Fibroblast of gingiva (primary cell): ENCODE measurements at regions not wholly inside any gene's neighbourhood (a gene's known extent, or its start where the extent isn't known, plus 50 kb on each side); places are given as distances from the start of the nearest gene placed in this dataset.

Experiments used
- DNase-seq: peaks from one replicate; pipeline ENCODE4 v3.0.0-alpha.2; 2011; ENCODE audit warnings: low read depth

DNA sequence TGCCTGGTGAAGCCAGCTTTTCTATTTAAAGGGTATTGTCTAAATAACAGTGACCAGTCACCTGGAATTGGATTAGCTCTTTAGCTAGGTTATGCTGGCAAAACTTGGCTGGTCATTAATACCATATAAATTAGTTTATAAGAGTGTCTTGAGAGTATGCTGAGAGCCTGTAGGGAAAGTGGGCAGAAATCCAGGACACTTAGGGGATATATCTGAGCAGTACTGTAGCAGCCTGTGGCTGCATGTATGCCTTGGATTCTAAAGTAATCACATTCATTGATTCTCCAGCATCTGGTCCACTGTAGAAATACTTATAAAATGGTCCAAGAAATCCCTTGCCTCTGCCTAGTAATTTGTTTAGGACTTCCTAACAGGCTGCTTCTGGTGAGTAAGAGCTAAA is 288.9 kb upstream of the DMAC1 start:
- DNase-seq, result no peak

DNA sequence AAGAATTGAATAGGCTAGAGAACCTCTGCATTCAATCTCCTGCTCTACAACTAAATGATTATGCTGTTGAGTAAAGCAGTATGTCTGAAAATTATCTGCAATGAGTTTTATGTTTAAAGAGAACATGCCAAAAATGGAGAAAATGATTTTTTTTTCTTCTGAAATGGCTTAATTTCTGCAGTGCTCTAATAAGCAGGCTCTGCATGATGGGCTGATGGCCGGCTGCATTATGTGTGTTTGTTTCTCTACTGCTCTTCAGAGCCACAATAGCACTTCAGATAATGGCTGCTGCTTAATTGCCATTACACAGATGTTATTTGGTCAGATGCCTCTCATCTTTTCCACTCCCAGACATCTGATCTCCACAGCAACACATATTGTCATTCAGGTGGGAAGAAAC is 286.4 kb upstream of the DMAC1 start:
- DNase-seq, result no peak

DNA sequence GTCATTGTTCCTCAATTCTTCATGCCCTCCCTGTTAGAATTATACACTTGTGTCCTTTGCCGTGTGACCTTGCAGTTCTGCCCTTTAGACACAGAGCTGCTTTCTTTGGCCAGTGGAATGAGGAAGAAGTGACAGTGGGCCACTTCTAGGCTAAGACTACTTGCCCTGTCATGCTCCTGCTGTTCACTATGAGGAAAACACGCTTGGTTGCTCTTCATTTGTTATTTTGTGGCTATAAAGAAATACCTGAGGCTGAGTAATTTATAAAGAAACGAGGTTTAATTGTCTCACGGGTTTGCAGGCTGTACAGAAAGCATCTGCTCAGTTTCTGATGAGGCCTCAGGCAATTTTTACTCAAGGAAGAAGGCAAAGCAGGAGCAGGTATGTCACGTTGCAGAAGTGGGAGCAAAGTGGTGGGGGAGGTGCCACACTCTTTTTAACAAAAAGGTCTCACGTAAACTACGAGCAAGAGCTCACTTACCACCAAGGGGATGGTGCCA is 279.1 kb upstream of the DMAC1 start:
- DNase-seq, result no peak

DNA sequence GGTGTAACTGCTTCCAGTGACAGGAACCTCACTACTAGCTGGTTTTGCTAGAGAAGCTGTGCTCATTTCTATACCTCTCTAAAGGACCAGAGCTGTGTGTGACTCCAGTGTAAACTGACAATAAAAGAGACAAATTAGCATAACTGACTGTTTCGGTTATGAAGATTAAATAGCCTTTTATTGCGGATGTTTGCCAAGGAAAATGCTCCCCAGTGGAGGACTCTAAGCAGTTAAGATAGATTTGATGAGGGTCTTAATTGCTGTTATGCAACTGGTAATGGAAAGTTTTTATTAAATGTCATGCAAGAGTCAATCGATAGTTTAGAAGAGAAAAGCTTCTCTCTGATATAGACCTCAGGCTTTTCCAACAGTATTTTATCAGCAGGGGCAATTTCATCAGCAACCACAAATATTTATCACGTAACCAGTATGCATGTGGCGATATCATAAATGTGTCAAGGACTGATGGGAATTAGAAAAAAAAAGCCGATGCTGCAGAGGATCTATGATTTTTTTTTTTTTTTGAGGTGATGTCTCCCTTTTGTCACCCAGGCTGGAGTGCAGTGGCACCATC is 275.2 kb upstream of the DMAC1 start:
- DNase-seq, result no peak

DNA sequence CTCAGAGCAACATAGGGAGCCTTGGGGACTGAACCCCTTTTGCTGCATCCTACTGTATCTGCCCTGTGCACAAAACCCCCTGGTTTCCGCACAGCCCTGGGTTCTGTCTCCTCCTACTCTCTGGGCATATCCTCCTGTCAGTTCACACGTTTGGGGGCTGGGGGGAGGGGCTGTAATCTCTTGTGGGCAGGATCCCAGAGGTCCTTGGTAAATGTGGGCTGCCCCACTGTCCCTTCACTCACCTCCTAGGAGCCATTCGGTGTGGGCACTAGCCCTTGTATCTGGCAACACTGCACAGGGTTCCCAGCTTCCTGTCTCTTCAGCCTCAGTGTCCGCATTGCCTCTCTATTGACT is 271.8 kb upstream of the DMAC1 start:
- DNase-seq, result no peak

DNA sequence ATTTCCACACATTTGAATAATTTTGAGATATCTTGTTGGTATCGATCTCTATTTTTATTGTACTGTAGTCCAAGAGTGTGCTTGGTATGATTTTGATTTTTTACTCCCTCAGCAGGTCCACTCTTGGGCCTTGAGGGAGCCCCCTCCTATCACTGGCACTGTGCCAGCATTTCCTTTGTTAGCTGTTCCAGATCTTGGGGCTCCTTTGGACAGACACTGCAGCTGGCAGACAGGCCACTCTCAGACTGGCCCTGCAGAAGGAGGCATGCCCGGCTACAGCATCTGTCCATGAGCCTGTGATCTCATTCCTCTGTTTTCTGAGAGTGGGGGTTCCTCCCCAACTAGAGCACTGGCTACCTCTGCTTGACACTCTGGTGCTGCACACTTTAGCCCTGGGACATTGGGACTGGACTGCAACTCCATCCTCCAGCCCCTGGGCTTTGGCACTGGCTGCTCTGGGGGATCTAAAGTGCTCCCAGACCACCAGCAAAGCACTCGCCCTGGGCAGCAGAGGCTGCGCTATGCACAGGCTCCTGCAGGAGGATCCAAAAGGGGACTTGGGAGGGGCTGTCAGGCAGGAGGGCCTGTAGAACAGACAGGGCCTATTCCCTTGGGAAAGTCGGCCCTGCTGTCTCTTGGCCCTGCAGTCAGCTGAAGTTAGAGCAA is 271.3 kb upstream of the DMAC1 start:
- no peak for DNase-seq

DNA sequence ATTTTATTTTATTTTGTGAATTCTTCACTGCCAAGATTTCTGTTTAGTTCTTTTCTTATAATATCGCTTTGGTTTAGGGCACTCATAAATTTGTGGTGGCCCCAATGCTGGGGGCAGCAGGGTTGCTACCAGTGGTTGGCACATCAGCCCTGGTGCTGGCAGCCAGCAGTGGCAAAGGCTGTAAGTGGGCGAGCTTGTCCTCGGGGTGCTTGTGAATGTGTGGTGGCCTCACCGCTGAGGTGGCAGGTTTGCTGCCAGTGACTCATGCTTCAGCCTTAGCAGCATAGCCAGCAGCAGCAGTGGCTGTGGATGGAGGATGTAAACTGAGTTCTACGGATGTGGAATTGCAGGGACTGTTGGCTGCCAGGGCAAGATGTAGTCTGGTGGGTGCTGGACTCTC is 262.9 kb upstream of the DMAC1 start:
- DNase-seq, result no peak

DNA sequence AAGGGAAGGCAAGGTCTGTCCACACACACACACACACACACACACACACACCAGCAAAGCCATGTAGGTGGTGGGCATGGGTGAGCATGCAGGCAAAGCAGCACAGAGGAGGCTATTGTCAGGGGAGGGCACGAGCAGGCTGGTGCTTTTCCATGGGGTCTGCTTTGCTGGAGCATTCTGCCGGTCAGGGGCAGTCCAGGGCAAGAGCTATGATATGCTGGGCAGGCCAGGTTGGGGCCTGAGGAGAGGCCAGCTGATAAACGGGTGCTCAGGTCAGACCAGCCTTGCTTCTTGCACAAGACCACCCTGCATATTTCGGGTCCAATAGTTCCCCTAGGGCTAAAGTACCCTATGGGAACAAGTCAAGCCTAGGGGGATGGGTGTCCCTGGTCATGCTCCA is 253.9 kb upstream of the DMAC1 start:
- DNase-seq, result no peak

DNA sequence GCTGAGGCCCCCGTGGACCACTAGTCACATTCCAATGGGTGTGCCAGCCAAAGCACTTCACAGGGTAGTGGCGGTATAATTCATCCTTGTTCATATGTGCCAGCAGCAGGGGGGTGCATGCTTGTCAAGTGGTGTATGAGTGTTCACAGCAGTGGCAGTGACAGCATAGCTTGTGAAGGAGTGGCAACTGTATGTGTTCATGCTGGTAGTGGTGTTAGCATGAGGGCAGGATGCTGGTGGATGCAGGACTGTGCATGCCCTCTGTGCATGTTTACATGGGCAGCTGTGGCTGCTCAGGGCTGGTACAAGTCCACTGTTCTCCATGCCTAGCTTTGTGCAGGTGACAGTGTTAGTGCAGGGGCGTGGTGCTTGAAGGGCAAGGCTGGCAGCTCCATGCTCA is 253.4 kb upstream of the DMAC1 start:
- DNase-seq, result no peak

DNA sequence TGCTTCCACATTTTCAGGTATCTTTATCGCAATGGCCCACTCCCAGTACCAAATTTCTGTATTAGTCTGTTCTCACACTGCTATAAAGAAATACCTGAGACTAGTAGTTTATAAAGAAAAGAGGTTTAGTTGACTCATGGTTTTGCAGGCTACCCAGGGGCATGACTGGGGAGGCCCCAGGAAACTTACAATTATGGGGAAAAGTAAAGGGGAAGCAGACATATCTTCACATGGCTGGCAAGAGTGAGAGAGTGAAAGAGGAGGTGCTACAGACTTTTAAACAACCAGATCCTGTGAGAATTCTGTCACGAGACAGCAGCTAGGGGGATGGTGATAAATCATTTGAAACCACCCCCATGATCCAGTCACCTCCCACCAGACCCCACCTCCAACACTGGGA is 238.2 kb upstream of the DMAC1 start:
- no peak for DNase-seq

DNA sequence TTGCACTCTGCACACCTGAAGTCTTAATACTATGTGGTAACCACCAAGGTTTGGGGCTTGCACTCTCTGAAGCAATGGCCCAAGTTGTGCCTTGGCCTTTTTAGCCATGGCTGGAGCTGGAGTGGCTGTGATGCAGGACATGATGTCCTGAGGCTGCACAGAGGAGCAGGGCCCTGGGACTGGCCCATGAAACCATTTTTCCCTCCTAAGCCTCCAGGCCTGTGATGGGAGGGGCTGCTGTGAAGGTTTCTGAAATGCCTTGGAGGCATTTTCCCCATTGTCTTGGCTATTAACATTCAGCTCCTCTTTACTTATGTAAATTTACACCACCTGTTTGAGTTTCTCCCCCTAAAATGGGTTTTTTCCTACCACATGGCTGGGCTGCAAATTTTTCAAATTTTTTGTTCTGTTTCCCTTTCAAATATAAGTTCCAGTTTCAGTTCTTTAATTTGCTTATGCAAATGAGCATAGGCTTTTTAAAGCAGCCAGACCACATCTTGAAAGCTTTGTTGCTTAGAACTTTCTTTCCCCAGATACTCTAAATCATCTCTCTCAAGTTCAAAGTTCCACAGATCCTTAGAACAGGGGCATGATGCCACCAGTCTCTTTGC is 237.4 kb upstream of the DMAC1 start:
- no peak for DNase-seq

DNA sequence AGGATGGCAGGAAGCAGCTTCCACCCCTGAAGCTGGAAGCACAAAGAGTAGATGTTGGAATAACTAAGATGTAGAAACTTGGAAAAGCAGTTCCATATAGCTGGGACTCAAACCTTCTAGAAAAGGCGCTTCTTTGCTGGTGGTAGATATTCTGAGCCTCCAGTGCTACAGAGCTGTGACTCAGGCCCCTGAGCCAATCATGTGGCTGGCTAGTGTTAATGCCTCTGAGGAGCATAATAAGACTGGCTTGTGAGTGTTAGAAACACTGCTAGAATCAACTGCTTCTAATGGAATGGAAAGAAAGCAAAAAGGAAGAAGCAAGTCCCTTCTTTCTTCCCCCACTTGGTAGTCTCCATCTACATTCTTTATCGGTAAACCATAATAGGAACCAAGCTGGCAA is 234.2 kb upstream of the DMAC1 start:
- no peak for DNase-seq

DNA sequence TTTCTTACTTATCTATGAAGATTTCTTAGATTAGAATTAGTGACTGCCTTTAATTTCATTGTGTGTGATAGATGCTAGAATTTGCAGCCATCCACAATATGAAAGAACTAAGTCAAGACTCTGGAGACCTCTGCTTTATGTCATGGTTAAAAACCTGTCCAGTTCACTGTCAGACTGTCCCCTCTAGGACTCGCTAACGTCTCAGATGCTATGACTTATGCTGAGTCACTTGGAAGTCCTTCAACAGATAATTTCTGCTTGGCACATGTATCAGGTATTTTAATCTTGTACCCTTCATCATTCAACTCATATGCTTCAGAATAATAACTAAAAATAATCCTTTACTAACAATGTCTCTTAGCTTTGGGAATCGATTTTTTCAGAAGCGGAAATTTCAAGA is 230.5 kb upstream of the DMAC1 start:
- DNase-seq, result no peak

DNA sequence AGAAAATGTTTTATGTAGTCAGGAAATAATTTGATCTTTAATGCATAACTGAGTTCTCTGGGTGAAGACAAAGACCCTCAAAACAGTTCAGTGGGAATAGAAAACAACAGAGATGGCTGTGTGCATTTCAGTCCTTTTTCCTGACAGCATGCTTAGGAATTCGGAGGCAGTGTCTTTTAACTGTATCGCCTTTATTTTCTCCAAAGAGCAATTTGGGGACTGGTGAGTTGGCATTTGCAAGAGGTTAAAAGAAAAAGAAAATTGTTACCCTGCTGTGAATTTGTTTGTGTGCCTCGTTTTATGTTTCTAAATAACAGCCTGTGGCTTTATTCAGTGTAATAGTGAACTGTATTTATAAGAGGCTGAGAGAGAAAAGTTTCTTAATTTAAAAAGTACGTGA is 227.8 kb upstream of the DMAC1 start:
- DNase-seq, result no peak

DNA sequence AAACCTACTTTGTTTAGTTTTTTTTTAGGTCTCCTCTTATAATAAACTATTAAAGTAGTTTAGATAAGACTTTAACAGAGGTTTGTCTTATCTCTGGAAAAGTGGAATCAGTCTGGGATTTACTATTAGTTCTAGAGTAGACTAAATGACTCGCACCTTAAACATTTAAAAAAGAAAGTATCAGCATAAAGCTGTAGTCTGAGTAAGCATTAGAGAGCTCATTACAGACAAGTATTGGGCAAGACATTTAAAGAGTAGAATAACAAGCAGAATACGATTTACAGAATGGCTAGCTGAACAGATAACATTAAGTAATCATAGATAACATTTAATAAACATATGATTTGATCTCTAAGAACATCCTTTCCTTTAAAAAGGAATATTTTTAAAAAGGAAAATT is 226.0 kb upstream of the DMAC1 start:
- no peak for DNase-seq

DNA sequence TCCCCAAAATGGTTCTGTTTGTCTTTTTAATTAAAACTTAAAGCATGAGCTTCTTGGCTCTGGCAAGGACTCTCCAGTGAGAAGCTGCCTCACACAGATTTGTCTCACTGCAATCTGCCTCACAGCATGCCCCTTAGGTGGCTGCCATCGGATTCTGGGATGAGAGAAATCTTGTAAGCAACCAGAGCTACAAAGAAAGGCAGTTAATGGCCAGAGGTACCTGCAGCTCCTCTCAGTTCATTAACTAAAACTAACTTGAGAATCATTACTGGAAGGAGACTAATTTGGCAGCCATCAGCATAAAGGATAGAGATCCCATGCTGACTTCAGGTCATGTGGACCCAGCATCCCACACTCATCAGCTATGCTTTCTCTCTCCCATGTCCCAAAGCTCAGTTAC is 220.6 kb upstream of the DMAC1 start:
- DNase-seq, result no peak

DNA sequence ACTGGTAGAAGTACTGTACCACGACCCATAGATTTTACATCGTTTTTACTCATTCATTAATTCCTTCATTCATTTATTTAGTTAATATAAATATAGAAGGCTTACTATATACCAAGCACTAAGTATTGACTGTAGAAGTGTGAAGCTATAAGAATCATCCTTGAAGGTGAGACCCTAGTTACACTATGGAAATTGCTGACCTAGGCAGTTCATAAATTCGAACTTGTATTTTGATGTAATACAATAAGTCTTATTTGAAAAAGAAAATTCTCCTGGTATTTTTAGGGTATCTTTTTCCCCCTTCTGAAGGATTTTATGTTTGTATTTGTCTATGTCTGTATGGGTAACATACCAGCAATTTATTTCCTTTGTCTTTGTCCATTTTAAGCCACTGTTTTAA is 220.1 kb upstream of the DMAC1 start:
- no peak for DNase-seq

DNA sequence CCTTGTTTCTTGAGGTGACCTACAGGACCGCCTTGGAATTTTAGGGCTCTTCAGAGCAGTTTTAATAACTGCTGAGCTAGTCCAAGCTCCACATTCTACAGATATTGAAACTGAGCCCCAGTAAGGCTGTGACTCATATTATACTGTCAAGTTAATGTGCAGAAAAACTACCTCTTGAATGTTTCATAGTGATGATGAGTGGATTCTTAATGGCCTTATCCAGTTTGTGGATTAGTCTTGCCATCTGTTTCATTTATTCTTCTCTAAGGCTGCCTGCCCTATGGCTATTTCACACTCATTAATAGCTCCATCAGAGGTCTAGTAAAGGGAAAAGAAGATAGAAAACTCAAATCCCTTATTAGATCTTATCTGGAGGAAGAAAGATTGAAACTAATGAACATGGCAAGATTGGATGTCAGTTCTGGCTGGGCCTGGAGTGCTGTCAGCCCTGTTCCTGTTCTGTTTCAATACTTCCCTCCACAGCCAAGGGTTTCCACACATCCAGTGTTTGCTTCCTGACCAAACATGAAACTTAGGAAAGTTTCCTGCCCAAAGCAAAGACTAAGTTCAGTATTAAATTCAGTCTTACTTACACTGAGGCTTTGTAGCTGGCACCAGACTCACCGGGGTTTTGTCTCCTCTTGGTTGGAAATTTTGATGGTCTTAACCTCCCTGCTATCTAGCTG is 215.6 kb upstream of the DMAC1 start:
- no peak for DNase-seq

DNA sequence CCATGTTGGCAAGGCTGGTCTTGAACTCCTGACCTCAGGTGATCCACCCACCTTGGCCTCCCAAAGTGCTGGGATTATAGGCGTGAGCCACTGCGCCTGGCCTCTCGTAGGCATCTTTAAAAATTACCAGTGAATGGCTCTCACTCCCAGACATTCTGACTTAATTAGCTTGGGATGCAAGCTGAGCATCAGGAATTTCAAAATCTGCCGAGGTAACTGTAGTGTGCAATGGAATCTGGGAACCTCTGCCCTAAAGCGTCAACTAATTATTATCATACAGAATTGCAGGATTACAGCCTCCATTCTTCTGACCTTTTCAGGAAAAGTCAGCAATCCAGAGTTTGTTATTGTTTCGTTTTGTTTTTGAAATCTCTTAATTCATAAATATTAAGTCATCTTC is 213.4 kb upstream of the DMAC1 start:
- no peak for DNase-seq

DNA sequence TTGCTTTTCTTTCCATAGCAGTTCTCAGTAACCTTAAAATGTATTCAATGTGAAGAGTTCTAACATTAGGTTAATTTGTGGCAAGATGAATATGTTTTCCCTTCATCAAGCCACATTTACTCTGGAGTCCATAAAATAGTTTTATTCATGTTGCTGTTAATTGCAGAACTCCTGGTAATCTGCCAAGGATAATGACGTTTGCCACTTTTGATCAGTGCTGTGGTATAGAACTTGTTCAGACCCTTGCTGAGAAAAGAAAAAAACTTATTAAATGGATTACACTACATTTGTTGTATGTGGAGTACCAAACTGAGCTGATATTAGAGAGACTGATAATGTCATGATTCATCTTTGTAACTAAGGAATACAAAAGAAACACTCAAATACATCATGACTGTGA is 212.4 kb upstream of the DMAC1 start:
- no peak for DNase-seq

DNA sequence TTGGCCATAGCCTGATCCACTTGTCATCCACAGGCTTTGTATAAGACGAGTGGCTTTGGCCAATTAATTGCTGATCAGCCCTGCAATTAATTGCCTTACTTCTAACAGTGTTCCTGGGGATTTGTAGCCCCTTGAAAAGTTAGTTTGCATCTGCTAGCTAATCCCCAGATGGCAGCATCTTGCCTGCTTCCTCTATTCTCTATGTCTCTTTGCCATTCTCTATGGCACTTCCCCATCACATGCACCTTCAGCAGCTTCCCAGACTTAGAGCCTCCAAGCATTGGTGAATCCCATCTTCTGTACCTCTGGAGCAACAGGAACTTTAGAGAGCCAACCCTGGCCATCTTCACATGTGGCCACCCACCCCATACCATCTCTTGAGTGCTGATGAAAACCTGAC is 197.0 kb upstream of the DMAC1 start:
- no peak for DNase-seq

DNA sequence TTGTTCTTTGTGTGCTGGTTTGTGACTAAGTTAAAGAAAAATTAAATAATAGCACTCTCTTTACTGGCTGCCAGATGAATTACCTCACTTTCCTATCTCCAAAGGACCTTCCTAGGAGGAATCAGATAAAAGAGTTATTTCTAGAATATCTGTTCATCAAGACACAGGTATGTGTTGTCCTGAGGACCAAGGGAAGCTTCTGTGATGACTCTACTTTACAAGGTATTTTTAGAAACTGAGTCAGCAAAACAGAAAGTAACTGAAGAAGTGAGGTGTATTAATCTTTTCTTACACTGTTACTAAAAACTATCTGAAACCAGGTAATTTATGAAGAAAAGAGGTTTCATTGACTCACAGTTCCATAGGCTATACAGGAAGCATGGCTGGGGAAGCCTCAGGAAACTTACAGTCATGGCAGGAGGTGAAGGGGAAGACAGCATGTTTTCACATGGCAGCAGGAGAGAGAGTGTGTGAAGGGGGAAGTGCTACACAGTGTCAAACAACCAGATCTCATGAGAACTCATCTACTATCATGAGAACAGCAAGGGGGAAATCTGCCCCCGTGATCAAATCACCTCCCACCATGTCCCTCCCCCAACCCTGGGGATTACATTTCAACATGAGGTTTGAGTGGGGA is 189.2 kb upstream of the DMAC1 start:
- no peak for DNase-seq

DNA sequence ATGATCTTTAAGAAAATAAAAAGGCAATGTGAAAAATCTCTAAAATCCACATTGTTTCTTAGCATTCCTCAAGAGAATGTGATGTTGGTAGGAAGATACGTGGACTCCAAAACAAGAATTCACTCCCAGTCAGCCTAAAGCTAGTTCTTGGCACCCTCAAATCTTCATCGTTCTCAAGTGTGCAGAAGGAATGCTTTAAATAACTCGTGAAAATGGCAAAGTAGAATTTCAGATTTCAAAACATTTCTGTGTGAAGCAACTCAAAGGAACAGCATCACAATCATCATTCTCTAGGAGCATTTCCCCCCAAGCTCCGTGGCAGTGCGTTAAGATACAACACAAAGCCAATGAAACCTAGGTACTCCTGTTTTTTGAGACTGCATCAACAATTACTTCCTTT is 185.1 kb upstream of the DMAC1 start:
- DNase-seq, result no peak
